ENCODE measurements at regions not wholly inside any gene's neighbourhood (a gene's known extent, or its start where the extent isn't known, plus 50 kb on each side); places are given as distances from the start of the nearest gene placed in this dataset.

- TF ChIP-seq CTCF (IDR thresholded peaks at IDR 0.05) (no peak), ZFX (IDR thresholded peaks at IDR 0.05; ENCODE audit: borderline replicate concordance) (no peak)
Measured at GRCh38 chr3:106004826-106005225, 136.0 kb upstream of the CBLB start.

All from 22Rv1 (cell line).